HUES64 (cell line): ENCODE measurements at regions not wholly inside any gene's neighbourhood (a gene's known extent, or its start where the extent isn't known, plus 50 kb on each side); places are given as distances from the start of the nearest gene placed in this dataset.

Experiments
- H3K27ac ChIP-seq: 2 replicates; pipeline ENCODE4 v1.7.0; 2013; ENCODE audit warnings: low read depth, low read length, inconsistent platforms
- H3K27me3 ChIP-seq: 2 replicates; pipeline ENCODE4 v1.6.1; 2013; ENCODE audit warnings: mild to moderate bottlenecking, low read length; ENCODE audit not compliant: insufficient read depth
- H3K36me3 ChIP-seq: 2 replicates; pipeline ENCODE4 v1.6.1; 2013; ENCODE audit warnings: mild to moderate bottlenecking, low read length; ENCODE audit not compliant: insufficient read depth
- H3K4me1 ChIP-seq: 2 replicates; pipeline ENCODE4 v1.6.1; 2013; ENCODE audit warnings: mild to moderate bottlenecking, low read length, moderate library complexity; ENCODE audit not compliant: insufficient read depth
- H3K4me3 ChIP-seq: 2 replicates; pipeline ENCODE4 v1.5.1; 2013; ENCODE audit warnings: mild to moderate bottlenecking, low read length, moderate library complexity
- H3K9ac ChIP-seq: 2 replicates; pipeline ENCODE4 v1.6.1; 2013; ENCODE audit warnings: mild to moderate bottlenecking, low read depth, low read length
- H3K9me3 ChIP-seq: 2 replicates; pipeline ENCODE4 v1.6.1; 2013; ENCODE audit warnings: low read depth, low read length; ENCODE audit not compliant: insufficient read depth
- WGBS: fragments of 150-250, 120-280 bp; methylation state at CpG from one replicate; pipeline ENCODE4 v1.1.7; 2013; ENCODE audit warnings: missing lambda C conversion rate; 5-methylcytosine and 5-hydroxymethylcytosine counted together

DNA sequence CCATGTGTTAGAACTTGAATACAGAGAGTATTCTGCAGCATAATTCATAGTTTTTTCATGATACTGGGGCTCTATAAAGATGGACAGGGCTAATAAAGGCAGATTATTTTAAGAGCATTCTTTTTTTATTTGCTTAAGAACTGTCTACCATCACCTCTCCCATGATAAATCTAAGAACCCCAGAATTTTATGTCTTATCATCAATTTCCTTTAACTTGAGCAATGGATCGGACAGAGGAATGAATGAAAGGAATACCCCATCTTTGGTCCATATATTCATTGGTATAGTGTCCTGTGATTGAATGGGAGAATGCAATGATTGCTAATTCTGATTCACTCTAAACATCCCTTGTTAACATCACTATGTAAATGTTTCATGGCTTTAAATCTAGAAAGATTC, 946.3 kb upstream of the LRRN3 start:
- WGBS: no CpG with 5 or more reads among the region's 1 CpG
- no peak overlapping the region for H3K27ac ChIP-seq
- no peak overlapping the region for H3K9ac ChIP-seq
- peaks cover 16% of the 10 kb centered on the region for H3K9me3 ChIP-seq
- H3K36me3 ChIP-seq: no peaks in the 10 kb centered on the region
- H3K27me3 ChIP-seq: no peaks in the 10 kb centered on the region
- no peaks in the 10 kb centered on the region for H3K4me1 ChIP-seq
- no peak overlapping the region for H3K4me3 ChIP-seq

DNA sequence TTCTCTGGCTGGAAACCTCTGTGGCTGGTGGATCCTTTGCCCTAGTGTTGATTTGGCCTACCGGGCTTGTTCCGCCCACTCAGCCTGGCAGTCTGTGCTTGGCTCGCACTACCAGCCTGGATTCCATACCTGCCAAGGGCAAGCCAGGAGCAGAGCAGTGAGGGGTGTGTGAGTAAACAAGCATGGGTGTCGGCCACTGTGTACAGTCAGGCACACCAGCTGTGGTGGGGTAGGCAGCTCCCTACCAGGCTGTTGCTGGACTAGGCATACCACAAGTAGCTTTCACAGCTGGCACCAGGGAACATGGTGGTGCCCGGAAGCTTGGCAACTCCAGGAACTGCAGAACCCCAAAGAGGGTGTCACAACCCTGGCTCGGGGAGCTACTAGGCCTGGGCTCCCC, 942.9 kb upstream of the LRRN3 start:
- Histone ChIP-seq H3K4me3 (no peak overlapping the region), H3K4me1 (no peaks in the 10 kb centered on the region), H3K9me3 (peaks cover 16% of the 10 kb centered on the region), H3K27me3 (no peaks in the 10 kb centered on the region), H3K9ac (no peak overlapping the region), H3K36me3 (no peaks in the 10 kb centered on the region), H3K27ac (no peak overlapping the region)
- 96% methylated on average over 6 of the region's 6 CpGs for WGBS

DNA sequence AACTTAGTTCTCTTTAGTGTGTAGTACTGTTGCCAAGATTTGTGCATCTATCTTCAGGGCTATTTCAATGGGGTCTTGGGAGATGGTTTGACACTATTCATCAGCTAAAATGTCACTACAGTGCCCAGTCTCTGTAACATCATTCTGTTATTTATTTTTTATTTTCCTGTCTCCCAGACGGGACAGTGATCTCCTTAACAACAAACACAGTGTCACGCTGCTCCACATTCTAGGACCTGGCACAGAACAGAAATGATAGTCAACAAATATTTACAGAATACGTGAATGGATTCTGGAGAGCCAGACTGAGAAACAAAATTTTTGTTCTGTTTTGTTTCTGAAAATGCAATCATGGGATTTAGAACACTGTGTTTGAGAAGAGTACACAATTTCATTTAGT, 937.7 kb upstream of the LRRN3 start:
- Histone ChIP-seq H3K36me3 (no peaks in the 10 kb centered on the region), H3K4me3 (no peak overlapping the region), H3K9ac (no peak overlapping the region), H3K27me3 (no peaks in the 10 kb centered on the region), H3K27ac (no peak overlapping the region), H3K9me3 (peaks cover 11% of the 10 kb centered on the region), H3K4me1 (peaks cover 9% of the 10 kb centered on the region; the same call in 1 of the 2 replicates)
- WGBS: 97% methylated on average over 3 of the region's 3 CpGs

DNA sequence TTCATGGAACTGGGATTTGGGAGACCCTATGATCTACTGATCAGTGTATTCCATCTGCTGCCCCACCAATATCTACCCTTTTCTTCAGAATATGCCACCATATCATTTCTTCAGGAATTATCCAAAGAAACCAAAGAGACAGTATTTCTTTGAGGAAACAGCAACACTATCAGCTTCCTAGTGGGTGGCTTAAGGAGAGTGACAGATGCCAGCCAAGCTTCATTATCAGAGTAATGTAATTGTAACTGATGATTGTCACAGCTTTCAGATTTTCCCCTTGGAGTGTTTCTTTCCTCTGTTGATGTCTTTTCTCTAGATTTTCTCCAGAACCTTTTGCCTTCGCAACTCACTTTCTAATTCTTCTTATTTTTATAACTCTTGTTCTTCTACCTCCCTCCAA, 934.4 kb upstream of the LRRN3 start:
- 100% methylated on average over 1 of the region's 1 CpG for WGBS
- H3K4me1 ChIP-seq: peaks cover 15% of the 10 kb centered on the region; the same call in 1 of the 2 replicates
- no peaks in the 10 kb centered on the region for H3K27me3 ChIP-seq
- no peaks in the 10 kb centered on the region for H3K36me3 ChIP-seq
- H3K9ac ChIP-seq: no peak overlapping the region
- no peak overlapping the region for H3K27ac ChIP-seq
- no peaks in the 10 kb centered on the region for H3K9me3 ChIP-seq
- H3K4me3 ChIP-seq: no peak overlapping the region

DNA sequence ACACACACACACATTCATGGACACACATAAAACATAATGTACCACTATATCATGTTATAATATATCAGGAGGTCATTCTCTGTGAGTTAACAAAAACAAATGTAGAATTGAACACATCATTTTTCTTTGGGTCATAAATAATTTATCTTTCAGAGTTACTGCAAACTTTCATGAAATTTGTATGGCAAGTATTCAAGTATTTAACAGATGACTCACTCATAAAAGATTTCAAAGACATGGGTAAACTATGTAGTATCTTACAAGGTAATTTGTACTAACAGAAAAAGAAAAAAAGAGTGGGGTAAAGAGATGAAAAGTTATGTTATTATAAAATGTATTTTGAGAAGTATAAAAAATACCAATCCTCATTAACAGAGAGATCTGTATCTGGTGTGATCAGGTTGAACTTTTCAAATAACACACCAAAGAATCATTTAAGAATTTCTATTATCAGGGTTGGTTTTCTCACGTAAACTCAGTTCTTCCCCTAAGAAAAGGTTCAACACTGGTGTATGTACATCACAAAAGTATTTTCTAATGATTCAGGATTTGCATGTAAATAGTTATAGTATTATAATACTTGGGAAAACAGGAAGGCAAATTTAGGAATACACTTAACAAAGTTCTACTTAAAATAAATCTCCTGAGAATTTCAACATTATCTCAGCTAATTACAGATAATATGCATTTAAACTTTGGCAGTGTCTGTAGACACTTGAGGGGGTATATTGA, 933.1 kb upstream of the LRRN3 start:
- Histone ChIP-seq H3K9me3 (no peaks in the 10 kb centered on the region), H3K9ac (no peak overlapping the region), H3K4me1 (peaks cover 15% of the 10 kb centered on the region; the same call in 1 of the 2 replicates), H3K4me3 (no peak overlapping the region), H3K27ac (no peak overlapping the region), H3K27me3 (no peaks in the 10 kb centered on the region), H3K36me3 (no peaks in the 10 kb centered on the region)
- no CpG with 5 or more reads among the region's 1 CpG for WGBS

DNA sequence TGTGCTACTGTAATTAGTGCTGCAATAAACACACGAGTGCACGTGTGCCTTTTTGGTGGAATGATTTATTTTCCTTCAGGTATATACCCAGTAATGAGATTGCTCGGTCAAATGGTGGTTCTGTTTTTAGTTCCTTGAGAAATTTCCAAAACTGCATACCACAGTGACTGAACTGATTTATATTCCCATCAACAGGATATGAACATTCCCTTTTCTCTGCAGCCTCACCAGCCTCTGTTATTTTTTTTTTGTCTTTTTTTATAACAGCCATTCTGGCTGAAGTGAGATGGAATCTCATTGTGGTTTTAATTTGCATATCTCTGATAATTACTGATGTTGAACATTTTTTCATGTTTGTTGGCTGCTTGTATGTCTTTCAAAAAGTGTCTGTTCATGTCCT, 922.9 kb upstream of the LRRN3 start:
- Histone ChIP-seq H3K4me1 (no peaks in the 10 kb centered on the region), H3K9ac (no peak overlapping the region), H3K36me3 (no peaks in the 10 kb centered on the region), H3K4me3 (no peak overlapping the region), H3K27me3 (no peaks in the 10 kb centered on the region), H3K9me3 (no peaks in the 10 kb centered on the region), H3K27ac (no peak overlapping the region)
- WGBS: 95% methylated on average over 3 of the region's 3 CpGs

DNA sequence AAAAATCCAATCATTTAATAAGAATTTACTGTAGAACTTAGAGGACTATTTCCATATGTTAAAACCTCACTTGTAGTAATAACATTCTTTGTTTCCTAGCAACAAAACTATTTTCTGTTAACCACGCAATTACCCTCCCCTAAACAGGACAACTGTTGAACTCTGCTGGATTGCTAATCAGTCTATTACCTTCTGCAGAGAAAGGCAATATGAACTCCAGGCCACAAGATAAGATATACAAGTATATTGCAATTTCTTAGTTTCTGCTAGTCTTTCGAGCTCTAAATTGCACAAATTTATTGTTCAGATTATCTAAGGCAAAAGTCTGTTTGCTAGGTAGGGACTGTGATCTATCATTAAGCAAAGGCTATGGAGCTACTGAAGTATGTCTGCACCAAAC, 920.1 kb upstream of the LRRN3 start:
- Histone ChIP-seq H3K27ac (no peak overlapping the region), H3K4me1 (no peaks in the 10 kb centered on the region), H3K27me3 (no peaks in the 10 kb centered on the region), H3K9me3 (no peaks in the 10 kb centered on the region), H3K9ac (no peak overlapping the region), H3K36me3 (no peaks in the 10 kb centered on the region), H3K4me3 (no peak overlapping the region)
- WGBS: 98% methylated on average over 2 of the region's 2 CpGs

DNA sequence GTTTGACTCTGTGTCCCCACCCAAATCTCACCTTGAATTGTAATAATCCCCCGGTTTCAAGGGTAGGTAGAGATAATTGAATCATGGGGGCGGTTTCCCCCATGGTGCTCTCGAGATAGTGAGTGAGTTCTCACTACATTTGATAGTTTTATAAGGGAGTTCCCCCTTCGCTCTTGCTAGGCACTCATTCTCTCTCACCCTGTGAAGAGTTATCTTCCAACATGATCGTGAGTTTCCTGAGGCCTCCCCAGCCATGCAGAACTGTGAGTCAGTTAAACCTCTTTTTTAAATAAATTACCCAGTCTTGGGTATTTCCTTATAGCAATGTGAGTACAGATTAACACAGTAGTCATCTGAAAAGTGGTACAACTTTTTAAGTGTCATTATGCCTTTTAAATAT, 913.5 kb upstream of the LRRN3 start:
- H3K27me3 ChIP-seq: no peaks in the 10 kb centered on the region
- WGBS: 94% methylated on average over 5 of the region's 5 CpGs
- no peak overlapping the region for H3K4me3 ChIP-seq
- H3K9me3 ChIP-seq: no peaks in the 10 kb centered on the region
- H3K9ac ChIP-seq: no peak overlapping the region
- H3K36me3 ChIP-seq: no peaks in the 10 kb centered on the region
- H3K4me1 ChIP-seq: peaks cover 6% of the 10 kb centered on the region; the same call in 1 of the 2 replicates
- H3K27ac ChIP-seq: no peak overlapping the region

DNA sequence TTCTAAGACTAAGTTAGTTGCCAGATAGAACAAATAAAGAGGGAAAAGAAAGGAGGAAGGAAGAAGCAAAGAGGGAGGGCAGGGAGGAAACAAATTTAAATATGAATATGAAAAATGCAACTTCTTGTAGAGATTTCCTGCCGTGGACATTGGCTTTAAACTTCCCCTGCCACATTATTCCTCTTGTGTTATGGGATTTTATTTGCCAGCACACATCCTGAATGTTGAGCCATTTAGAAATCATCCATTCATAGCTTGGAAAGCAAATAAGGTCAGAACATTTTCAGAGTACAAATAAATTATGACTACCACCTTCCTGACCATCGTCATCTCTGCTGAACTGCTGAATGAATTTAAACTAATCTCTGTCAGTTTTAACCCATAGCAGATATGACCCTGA, 911.9 kb upstream of the LRRN3 start:
- Histone ChIP-seq H3K36me3 (no peaks in the 10 kb centered on the region), H3K4me1 (peaks cover 6% of the 10 kb centered on the region; the same call in 1 of the 2 replicates), H3K27ac (no peak overlapping the region), H3K27me3 (no peaks in the 10 kb centered on the region), H3K9ac (no peak overlapping the region), H3K9me3 (no peaks in the 10 kb centered on the region), H3K4me3 (no peak overlapping the region)
- 82% methylated on average over 2 of the region's 2 CpGs for WGBS

DNA sequence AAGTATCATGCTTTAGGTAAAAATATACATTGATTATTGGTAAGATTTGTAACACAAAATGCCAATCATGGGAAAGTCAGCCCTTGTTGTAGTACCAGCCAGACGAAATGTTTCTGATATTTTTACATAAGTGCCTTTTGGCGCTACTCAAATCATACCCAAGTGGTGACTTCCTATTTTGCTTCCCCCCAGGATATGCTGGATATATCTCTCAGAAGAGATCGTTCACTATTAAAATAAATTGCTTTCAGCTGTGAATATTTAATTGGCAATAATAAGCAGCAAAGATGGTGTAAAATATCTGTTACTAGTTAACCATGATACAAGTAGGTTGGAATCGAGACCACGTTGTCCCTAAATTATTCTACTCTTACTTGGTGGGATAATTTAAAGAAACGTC, 909.2 kb upstream of the LRRN3 start:
- Histone ChIP-seq H3K9ac (no peak overlapping the region), H3K27me3 (no peaks in the 10 kb centered on the region), H3K36me3 (no peaks in the 10 kb centered on the region), H3K4me1 (peaks cover 6% of the 10 kb centered on the region; the same call in 1 of the 2 replicates), H3K4me3 (no peak overlapping the region), H3K27ac (no peak overlapping the region), H3K9me3 (no peaks in the 10 kb centered on the region)
- WGBS: 96% methylated on average over 5 of the region's 6 CpGs

DNA sequence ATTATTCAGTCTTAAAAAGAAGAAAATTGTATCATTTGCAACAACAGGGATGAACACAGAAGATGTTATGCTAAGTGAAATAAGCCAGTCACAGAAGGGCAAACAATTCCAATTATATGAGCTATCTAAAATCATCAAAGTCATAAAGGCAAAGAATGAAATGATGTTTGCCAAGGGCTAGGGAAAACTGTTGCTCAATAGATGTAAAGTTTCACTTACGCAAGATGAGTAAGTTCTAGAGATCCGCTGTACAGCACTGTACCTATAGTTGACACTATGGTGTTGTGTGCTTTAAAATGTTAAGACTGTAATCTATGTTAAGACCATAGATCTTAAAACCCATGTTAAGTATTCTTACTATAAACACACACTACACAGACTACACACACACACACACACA, 904.6 kb upstream of the LRRN3 start:
- Histone ChIP-seq H3K4me1 (no peaks in the 10 kb centered on the region), H3K27ac (no peak overlapping the region), H3K27me3 (no peaks in the 10 kb centered on the region), H3K36me3 (no peaks in the 10 kb centered on the region), H3K4me3 (no peak overlapping the region), H3K9ac (no peak overlapping the region), H3K9me3 (peaks cover 8% of the 10 kb centered on the region; the same call in 1 of the 2 replicates)
- 97% methylated on average over 2 of the region's 2 CpGs for WGBS
